ENCODE measurements at regions not wholly inside any gene's neighbourhood (a gene's known extent, or its start where the extent isn't known, plus 50 kb on each side); places are given as distances from the start of the nearest gene placed in this dataset.

- TF ChIP-seq CTCF (conservative IDR thresholded peaks at IDR 0.05; ENCODE audit: low read depth, low read length) (no peak), EZH2 (IDR thresholded peaks at IDR 0.05; ENCODE audit: low read length, unreplicated experiment) (no peak)
Measured at GRCh38 chr20:16676891-16677290, 52.9 kb upstream of the SNRPB2 start.

Data from PC-3 (cell line).